ENCODE measurements at regions not wholly inside any gene's neighbourhood (a gene's known extent, or its start where the extent isn't known, plus 50 kb on each side); places are given as distances from the start of the nearest gene placed in this dataset.

GRCh38 chr5:109250080-109250479 is 159.7 kb downstream of the PJA2 start:
- no peak overlapping the region for H3K4me3 ChIP-seq (ENCODE audit: low read depth, low read length)
- no peak for DNase-seq (ENCODE audit: low read depth)
- TF ChIP-seq POLR2A (IDR thresholded peaks at IDR 0.05; ENCODE audit: extremely low read depth, insufficient read length): no peak
- TF ChIP-seq MYC (IDR thresholded peaks at IDR 0.05; ENCODE audit: low read depth, low read length): no peak
- no peak for TF ChIP-seq CTCF (IDR thresholded peaks at IDR 0.05; ENCODE audit: low read depth, low read length)
- no peak for TF ChIP-seq MAX (IDR thresholded peaks at IDR 0.05; ENCODE audit: low read depth, low read length)

GRCh38 chr5:109249126-109249525 is 160.6 kb downstream of the PJA2 start:
- TF ChIP-seq MYC (IDR thresholded peaks at IDR 0.05; ENCODE audit: low read depth, low read length) (no peak), MAX (IDR thresholded peaks at IDR 0.05; ENCODE audit: low read depth, low read length) (no peak), CTCF (IDR thresholded peaks at IDR 0.05; ENCODE audit: low read depth, low read length) (no peak), POLR2A (IDR thresholded peaks at IDR 0.05; ENCODE audit: extremely low read depth, insufficient read length) (no peak)
- H3K4me3 ChIP-seq (ENCODE audit: low read depth, low read length): no peak overlapping the region
- no peak for DNase-seq (ENCODE audit: low read depth)

- DNase-seq (ENCODE audit: low read depth): no peak
- TF ChIP-seq CTCF (IDR thresholded peaks at IDR 0.05; ENCODE audit: low read depth, low read length): no peak
- no peak for TF ChIP-seq MYC (IDR thresholded peaks at IDR 0.05; ENCODE audit: low read depth, low read length)
- TF ChIP-seq POLR2A (IDR thresholded peaks at IDR 0.05; ENCODE audit: extremely low read depth, insufficient read length): no peak
- no peak for TF ChIP-seq MAX (IDR thresholded peaks at IDR 0.05; ENCODE audit: low read depth, low read length)
- H3K4me3 ChIP-seq (ENCODE audit: low read depth, low read length): no peak overlapping the region
Measured at GRCh38 chr5:109247986-109248385, 161.8 kb downstream of the PJA2 start.

GRCh38 chr5:109246841-109247592 is 162.8 kb downstream of the PJA2 start:
- DNase-seq (ENCODE audit: low read depth): no peak
- no peak for TF ChIP-seq MAX (IDR thresholded peaks at IDR 0.05; ENCODE audit: low read depth, low read length)
- no peak for TF ChIP-seq MYC (IDR thresholded peaks at IDR 0.05; ENCODE audit: low read depth, low read length)
- TF ChIP-seq POLR2A (IDR thresholded peaks at IDR 0.05; ENCODE audit: extremely low read depth, insufficient read length): no peak
- no peak for TF ChIP-seq CTCF (IDR thresholded peaks at IDR 0.05; ENCODE audit: low read depth, low read length)
- H3K4me3 ChIP-seq (ENCODE audit: low read depth, low read length): no peak overlapping the region

Data from NB4 (cell line).